HG03066 (cell line): ENCODE measurements at regions not wholly inside any gene's neighbourhood (a gene's known extent, or its start where the extent isn't known, plus 50 kb on each side); places are given as distances from the start of the nearest gene placed in this dataset.

Experiments used
- ATAC-seq: cut with Tn5 transposase; IDR thresholded peaks from one replicate; pipeline ENCODE4 v1.9.1; 2021; ENCODE audit warnings: low read depth; ENCODE audit not compliant: unreplicated experiment

DNA sequence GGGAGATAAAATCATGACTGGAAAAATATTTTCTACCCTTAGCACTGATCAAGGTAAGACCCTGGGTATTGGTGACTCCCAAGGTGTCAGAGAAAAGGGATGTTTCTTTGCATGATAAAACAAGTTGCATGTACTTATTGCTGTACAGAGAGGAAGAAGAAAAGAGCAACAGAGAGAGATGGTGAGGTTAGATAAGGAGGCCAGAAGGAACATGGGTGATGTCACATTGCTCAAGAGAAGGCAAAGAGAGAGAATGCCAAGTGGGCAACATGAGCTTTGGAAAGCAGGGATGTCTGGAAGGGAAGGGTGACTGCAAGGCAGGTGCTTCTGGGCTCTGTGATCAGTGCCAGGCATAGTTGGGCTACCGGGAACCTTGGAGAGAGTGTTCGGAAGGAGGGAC lies 65.1 kb upstream of the ADARB2 start:
- ATAC-seq = no peak

DNA sequence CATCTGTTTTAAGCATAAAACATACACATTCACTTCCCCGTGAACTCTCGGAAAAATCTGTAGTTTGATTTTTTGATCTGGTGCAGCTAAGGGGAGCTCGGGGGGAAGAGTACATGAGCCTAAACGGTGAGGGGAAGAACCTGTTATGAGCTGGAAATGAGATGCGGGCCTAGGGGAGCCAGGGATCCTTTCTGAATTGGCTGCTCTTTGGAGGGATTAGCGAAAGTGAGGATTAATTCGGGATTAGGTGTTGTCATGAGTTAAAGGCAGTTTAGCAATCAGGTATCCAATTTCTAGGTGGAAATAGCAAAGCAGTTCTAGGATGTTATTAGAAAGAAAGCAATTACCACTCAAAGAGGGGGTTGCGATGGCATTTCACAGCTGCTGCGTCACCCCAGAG lies 51.1 kb upstream of the ADARB2 start:
- ATAC-seq = no peak
